ENCODE measurements at regions not wholly inside any gene's neighbourhood (a gene's known extent, or its start where the extent isn't known, plus 50 kb on each side); places are given as distances from the start of the nearest gene placed in this dataset.
A peak's percentile ranks its signal among the peaks of the same experiment; 100 is the strongest.

DNA sequence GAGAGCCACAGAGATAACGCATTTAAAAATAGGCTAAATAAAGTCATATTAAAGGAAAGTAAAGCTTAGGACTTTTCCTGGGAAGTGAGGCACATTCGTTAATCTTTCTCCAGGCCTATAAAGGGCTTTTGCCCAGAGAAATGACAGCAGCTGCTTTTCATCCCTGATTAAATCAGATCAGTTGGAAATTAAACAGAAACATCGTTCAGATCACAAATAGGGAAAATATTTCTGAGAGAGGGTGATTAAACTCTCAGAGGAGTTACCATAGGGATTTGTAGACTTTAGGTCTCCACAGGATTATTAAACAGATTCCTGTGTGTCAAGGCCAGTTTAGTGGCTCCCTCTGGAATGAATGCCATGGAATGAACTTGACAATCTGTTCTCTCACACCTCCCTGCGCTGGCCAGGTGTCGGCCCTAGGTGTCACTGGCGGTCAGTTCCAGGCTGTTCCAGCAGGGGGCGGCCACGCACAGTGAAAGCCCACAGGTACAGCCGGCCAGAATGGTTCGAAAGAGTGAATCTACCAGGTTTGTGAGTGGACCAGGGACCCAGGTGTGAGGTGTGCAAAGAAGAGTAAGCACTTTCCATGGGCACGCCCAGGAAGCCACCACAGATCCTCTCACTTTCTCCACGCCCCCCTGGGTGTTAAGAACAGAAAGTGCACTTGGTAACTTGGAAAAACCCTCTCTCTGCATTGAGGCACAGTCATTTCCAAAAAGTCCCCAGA is 253.0 kb upstream of the RASGRP1 start (continued):
- TF ChIP-seq RAD21 (CRISPR knock-in tag; IDR thresholded peaks at IDR 0.05) (peak; percentile 91), MEIS2 (CRISPR knock-in tag; IDR thresholded peaks at IDR 0.05) (no peak), CBX1 (IDR thresholded peaks at IDR 0.05; ENCODE audit: low read depth) (peak; percentile 65), FOSL2 (CRISPR knock-in tag; IDR thresholded peaks at IDR 0.05) (peak; percentile 25; the same call in 1 of the 2 replicates), FOSL1 (CRISPR knock-in tag; IDR thresholded peaks at IDR 0.05; ENCODE audit: borderline replicate concordance) (no peak), MAZ (IDR thresholded peaks at IDR 0.05; ENCODE audit: borderline replicate concordance, low read depth, low read length) (no peak), MAZ (CRISPR knock-in tag; IDR thresholded peaks at IDR 0.05; ENCODE audit: low read depth) (0 out of 2 replicates have a peak, but pooled peaks have one; percentile 32), ARID5B (CRISPR knock-in tag; IDR thresholded peaks at IDR 0.05) (0 out of 2 replicates have a peak, but pooled peaks have one; percentile 24), HMGXB4 (CRISPR knock-in tag; IDR thresholded peaks at IDR 0.05; ENCODE audit: borderline replicate concordance in 1 of 2, low read depth in 1 of 2) (peak; percentile 62 to 64; a peak in 3 of 4 replicates), CBX5 (CRISPR knock-in tag; IDR thresholded peaks at IDR 0.05; ENCODE audit: borderline replicate concordance) (0 out of 2 replicates have a peak, but pooled peaks have one; percentile 40), TMF1 (CRISPR knock-in tag; IDR thresholded peaks at IDR 0.05; ENCODE audit: low read depth) (no peak), PHF21A (CRISPR knock-in tag; IDR thresholded peaks at IDR 0.05) (peak; percentile 32; the same call in 1 of the 2 replicates), RXRB (CRISPR knock-in tag; IDR thresholded peaks at IDR 0.05; ENCODE audit: borderline replicate concordance) (0 out of 2 replicates have a peak, but pooled peaks have one; percentile 16), REPIN1 (CRISPR knock-in tag; IDR thresholded peaks at IDR 0.05; ENCODE audit: borderline replicate concordance, low read depth) (peak; percentile 28; the same call in 1 of the 2 replicates)
- TF ChIP-seq, protein P1, sequence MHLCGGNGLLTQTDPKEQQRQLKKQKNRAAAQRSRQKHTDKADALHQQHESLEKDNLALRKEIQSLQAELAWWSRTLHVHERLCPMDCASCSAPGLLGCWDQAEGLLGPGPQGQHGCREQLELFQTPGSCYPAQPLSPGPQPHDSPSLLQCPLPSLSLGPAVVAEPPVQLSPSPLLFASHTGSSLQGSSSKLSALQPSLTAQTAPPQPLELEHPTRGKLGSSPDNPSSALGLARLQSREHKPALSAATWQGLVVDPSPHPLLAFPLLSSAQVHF (CRISPR knock-in tag; IDR thresholded peaks at IDR 0.05) = no peak
- TF ChIP-seq, protein P2, sequence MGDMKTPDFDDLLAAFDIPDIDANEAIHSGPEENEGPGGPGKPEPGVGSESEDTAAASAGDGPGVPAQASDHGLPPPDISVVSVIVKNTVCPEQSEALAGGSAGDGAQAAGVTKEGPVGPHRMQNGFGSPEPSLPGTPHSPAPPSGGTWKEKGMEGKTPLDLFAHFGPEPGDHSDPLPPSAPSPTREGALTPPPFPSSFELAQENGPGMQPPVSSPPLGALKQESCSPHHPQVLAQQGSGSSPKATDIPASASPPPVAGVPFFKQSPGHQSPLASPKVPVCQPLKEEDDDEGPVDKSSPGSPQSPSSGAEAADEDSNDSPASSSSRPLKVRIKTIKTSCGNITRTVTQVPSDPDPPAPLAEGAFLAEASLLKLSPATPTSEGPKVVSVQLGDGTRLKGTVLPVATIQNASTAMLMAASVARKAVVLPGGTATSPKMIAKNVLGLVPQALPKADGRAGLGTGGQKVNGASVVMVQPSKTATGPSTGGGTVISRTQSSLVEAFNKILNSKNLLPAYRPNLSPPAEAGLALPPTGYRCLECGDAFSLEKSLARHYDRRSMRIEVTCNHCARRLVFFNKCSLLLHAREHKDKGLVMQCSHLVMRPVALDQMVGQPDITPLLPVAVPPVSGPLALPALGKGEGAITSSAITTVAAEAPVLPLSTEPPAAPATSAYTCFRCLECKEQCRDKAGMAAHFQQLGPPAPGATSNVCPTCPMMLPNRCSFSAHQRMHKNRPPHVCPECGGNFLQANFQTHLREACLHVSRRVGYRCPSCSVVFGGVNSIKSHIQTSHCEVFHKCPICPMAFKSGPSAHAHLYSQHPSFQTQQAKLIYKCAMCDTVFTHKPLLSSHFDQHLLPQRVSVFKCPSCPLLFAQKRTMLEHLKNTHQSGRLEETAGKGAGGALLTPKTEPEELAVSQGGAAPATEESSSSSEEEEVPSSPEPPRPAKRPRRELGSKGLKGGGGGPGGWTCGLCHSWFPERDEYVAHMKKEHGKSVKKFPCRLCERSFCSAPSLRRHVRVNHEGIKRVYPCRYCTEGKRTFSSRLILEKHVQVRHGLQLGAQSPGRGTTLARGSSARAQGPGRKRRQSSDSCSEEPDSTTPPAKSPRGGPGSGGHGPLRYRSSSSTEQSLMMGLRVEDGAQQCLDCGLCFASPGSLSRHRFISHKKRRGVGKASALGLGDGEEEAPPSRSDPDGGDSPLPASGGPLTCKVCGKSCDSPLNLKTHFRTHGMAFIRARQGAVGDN (CRISPR knock-in tag; IDR thresholded peaks at IDR 0.05) = peak; percentile 35
